ENCODE measurements at regions not wholly inside any gene's neighbourhood (a gene's known extent, or its start where the extent isn't known, plus 50 kb on each side); places are given as distances from the start of the nearest gene placed in this dataset.

GRCh38 chr18:68376926-68377325 is 338.0 kb downstream of the TMX3 start:
- H3K27me3 Mint-ChIP-seq (ENCODE audit: unreplicated experiment): no peaks in the 10 kb centered on the region
- H3K27ac Mint-ChIP-seq (ENCODE audit: unreplicated experiment): no peak overlapping the region
- no peaks in the 10 kb centered on the region for H3K36me3 Mint-ChIP-seq (ENCODE audit: unreplicated experiment)
- H3K4me1 Mint-ChIP-seq (ENCODE audit: unreplicated experiment): no peaks in the 10 kb centered on the region
- no peak for DNase-seq (ENCODE audit: extremely low spot score, unreplicated experiment)
- TF ChIP-seq, protein P1, sequence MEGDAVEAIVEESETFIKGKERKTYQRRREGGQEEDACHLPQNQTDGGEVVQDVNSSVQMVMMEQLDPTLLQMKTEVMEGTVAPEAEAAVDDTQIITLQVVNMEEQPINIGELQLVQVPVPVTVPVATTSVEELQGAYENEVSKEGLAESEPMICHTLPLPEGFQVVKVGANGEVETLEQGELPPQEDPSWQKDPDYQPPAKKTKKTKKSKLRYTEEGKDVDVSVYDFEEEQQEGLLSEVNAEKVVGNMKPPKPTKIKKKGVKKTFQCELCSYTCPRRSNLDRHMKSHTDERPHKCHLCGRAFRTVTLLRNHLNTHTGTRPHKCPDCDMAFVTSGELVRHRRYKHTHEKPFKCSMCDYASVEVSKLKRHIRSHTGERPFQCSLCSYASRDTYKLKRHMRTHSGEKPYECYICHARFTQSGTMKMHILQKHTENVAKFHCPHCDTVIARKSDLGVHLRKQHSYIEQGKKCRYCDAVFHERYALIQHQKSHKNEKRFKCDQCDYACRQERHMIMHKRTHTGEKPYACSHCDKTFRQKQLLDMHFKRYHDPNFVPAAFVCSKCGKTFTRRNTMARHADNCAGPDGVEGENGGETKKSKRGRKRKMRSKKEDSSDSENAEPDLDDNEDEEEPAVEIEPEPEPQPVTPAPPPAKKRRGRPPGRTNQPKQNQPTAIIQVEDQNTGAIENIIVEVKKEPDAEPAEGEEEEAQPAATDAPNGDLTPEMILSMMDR (IDR thresholded peaks at IDR 0.05): no peak
- H3K9me3 Mint-ChIP-seq (ENCODE audit: unreplicated experiment): peaks cover 6% of the 10 kb centered on the region
- no peak overlapping the region for H3K4me3 Mint-ChIP-seq (ENCODE audit: unreplicated experiment)

DNA sequence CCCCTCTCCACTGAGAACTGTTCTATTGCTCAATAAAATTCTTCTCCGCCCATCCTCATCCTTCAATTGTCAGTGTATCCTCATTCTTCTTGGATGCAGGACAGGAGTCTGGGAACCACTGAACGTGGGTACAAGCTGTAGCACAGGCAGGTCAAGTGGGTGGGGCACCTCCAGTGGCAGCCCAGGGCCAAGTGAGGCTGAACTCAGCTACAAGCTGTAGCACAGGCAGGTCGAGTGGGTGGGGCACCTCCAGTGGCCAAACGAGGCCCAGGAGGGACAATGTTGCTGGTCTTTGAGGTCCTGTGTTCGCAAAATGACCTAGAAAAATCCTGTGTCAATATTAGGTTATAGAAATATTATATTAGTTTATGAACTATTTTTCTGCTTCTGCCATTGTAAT is 352.0 kb downstream of the TMX3 start:
- peaks cover 4% of the 10 kb centered on the region for H3K36me3 Mint-ChIP-seq (ENCODE audit: unreplicated experiment)
- TF ChIP-seq, protein P1 (IDR thresholded peaks at IDR 0.05): no peak
- H3K4me3 Mint-ChIP-seq (ENCODE audit: unreplicated experiment): no peak overlapping the region
- H3K9me3 Mint-ChIP-seq (ENCODE audit: unreplicated experiment): peaks cover 10% of the 10 kb centered on the region
- no peak overlapping the region for H3K27ac Mint-ChIP-seq (ENCODE audit: unreplicated experiment)
- H3K4me1 Mint-ChIP-seq (ENCODE audit: unreplicated experiment): no peaks in the 10 kb centered on the region
- no peak for DNase-seq (ENCODE audit: extremely low spot score, unreplicated experiment)
- H3K27me3 Mint-ChIP-seq (ENCODE audit: unreplicated experiment): no peaks in the 10 kb centered on the region

DNA sequence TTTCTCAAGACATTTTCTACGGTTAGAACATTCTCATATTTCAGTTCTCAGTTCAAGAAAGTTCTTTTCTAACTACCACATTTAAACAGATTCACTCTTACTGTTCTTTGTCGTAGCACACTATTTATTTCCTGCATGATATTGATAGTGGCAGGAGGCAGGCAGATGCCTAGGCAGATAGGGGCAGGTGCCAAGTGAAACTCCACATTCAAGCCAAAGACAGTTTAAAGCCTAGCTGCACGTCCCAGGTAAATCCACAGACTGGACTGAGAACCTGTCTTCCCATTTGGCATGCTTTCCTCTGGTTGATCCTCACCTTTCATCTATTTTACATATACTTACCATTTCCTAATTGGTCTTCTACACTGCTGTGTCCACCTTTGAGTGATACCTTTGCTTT is 359.3 kb downstream of the TMX3 start:
- TF ChIP-seq, protein P1 (IDR thresholded peaks at IDR 0.05): no peak
- DNase-seq (ENCODE audit: extremely low spot score, unreplicated experiment): no peak
- Mint-ChIP-seq H3K27me3 (ENCODE audit: unreplicated experiment) (no peaks in the 10 kb centered on the region), H3K27ac (ENCODE audit: unreplicated experiment) (no peak overlapping the region), H3K9me3 (ENCODE audit: unreplicated experiment) (peaks cover 26% of the 10 kb centered on the region), H3K4me3 (ENCODE audit: unreplicated experiment) (no peak overlapping the region), H3K36me3 (ENCODE audit: unreplicated experiment) (peaks cover 10% of the 10 kb centered on the region), H3K4me1 (ENCODE audit: unreplicated experiment) (no peaks in the 10 kb centered on the region)

DNA sequence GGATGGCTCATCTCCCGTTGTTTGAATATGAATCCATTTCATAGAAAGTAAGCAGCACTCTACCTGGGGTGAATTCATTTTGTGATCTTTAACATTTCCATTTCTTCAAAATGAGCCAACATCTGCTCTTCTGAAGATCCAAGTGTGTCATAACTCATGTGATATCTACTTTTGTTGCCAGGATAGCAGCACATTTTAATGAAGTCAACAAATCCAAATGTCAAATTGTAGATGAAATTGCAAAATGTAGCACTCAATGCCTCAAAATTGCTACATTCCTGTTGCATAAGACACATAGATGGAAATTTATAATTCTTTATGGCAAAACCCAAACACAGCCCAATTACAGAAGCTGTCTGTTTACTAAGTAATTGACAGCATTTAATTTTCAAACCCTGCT is 360.7 kb downstream of the TMX3 start:
- no peaks in the 10 kb centered on the region for H3K4me1 Mint-ChIP-seq (ENCODE audit: unreplicated experiment)

GRCh38 chr18:68342039-68342659 is 372.8 kb downstream of the TMX3 start:
- H3K27ac Mint-ChIP-seq (ENCODE audit: unreplicated experiment): no peak overlapping the region
- no peak for DNase-seq (ENCODE audit: extremely low spot score, unreplicated experiment)
- H3K4me3 Mint-ChIP-seq (ENCODE audit: unreplicated experiment): no peak overlapping the region
- H3K36me3 Mint-ChIP-seq (ENCODE audit: unreplicated experiment): no peaks in the 10 kb centered on the region
- H3K4me1 Mint-ChIP-seq (ENCODE audit: unreplicated experiment): no peaks in the 10 kb centered on the region
- TF ChIP-seq, protein P1 (IDR thresholded peaks at IDR 0.05): no peak
- peaks cover 6% of the 10 kb centered on the region for H3K9me3 Mint-ChIP-seq (ENCODE audit: unreplicated experiment)
- no peaks in the 10 kb centered on the region for H3K27me3 Mint-ChIP-seq (ENCODE audit: unreplicated experiment)

More for the DNA sequence above, 360.7 kb downstream of the TMX3 start:
- no peak for DNase-seq (ENCODE audit: extremely low spot score, unreplicated experiment)
- TF ChIP-seq, protein P1 (IDR thresholded peaks at IDR 0.05): no peak
- H3K36me3 Mint-ChIP-seq (ENCODE audit: unreplicated experiment): peaks cover 10% of the 10 kb centered on the region
- no peaks in the 10 kb centered on the region for H3K27me3 Mint-ChIP-seq (ENCODE audit: unreplicated experiment)
- peaks cover 39% of the 10 kb centered on the region for H3K9me3 Mint-ChIP-seq (ENCODE audit: unreplicated experiment)
- no peak overlapping the region for H3K27ac Mint-ChIP-seq (ENCODE audit: unreplicated experiment)
- no peak overlapping the region for H3K4me3 Mint-ChIP-seq (ENCODE audit: unreplicated experiment)
